Erythroblast (primary cell): ENCODE measurements at regions not wholly inside any gene's neighbourhood (a gene's known extent, or its start where the extent isn't known, plus 50 kb on each side); places are given as distances from the start of the nearest gene placed in this dataset.
A peak's percentile ranks its signal among the peaks of the same experiment; 100 is the strongest.
"Not testable (repeated sequence)": the region's sequence is repeated elsewhere in the genome, so short reads cannot be mapped to it uniquely, and the experiment has no call there.

Experiments used
- DNase-seq, 2 experiments: peaks; one replicate each; lab custom pipeline; 2025; lab: John Stamatoyannopoulos, UW
- GATA1 ChIP-seq: IDR thresholded peaks from 2 replicates; pipeline ENCODE4 v1.6.1; 2011; ENCODE audit warnings: low read depth, mild to moderate bottlenecking, control low read depth, low read length, moderate library complexity
- POLR2A ChIP-seq: IDR thresholded peaks from 2 replicates; pipeline ENCODE4 v1.6.1; 2011; ENCODE audit warnings: mild to moderate bottlenecking, low read length

- TF ChIP-seq GATA1 (no peak), POLR2A (no peak)
- no peak for DNase-seq
Observed at GRCh38 chr1:38740487-38740886, 119.1 kb downstream of the RRAGC start.

- DNase-seq: no peak
- TF ChIP-seq GATA1 (no peak), POLR2A (no peak)
Observed at GRCh38 chr1:38738207-38738606, 121.4 kb downstream of the RRAGC start.

- TF ChIP-seq GATA1 (no peak), POLR2A (no peak)
- DNase-seq: no peak
Observed at GRCh38 chr1:38736399-38736798, 123.2 kb downstream of the RRAGC start.

GRCh38 chr1:38735651-38736161 is 123.9 kb downstream of the RRAGC start:
- no peak for DNase-seq
- TF ChIP-seq GATA1: no peak
- TF ChIP-seq POLR2A: no peak

- TF ChIP-seq POLR2A: no peak
- TF ChIP-seq GATA1: no peak
- no peak for DNase-seq
Observed at GRCh38 chr1:38733761-38734160, 125.8 kb downstream of the RRAGC start.

- TF ChIP-seq POLR2A (no peak), GATA1 (no peak)
Observed at GRCh38 chr1:38730511-38731397, 128.8 kb downstream of the RRAGC start.

GRCh38 chr1:38728585-38728908 is 131.0 kb downstream of the RRAGC start:
- DNase-seq: no peak
- TF ChIP-seq POLR2A (no peak), GATA1 (no peak)

More at GRCh38 chr1:38730511-38731397, 128.8 kb downstream of the RRAGC start:
- no peak for DNase-seq

GRCh38 chr1:38727684-38728584 is 131.6 kb downstream of the RRAGC start:
- DNase-seq: no peak
- TF ChIP-seq POLR2A (no peak), GATA1 (no peak)

GRCh38 chr1:38725321-38725961 is 134.1 kb downstream of the RRAGC start:
- not testable (repeated sequence) for DNase-seq

GRCh38 chr1:38724160-38725131 is 135.1 kb downstream of the RRAGC start:
- DNase-seq: peak in 1 of 2 experiments; percentile 11
- TF ChIP-seq POLR2A (no peak), GATA1 (no peak)

GRCh38 chr1:38721816-38722215 is 137.8 kb downstream of the RRAGC start:
- no peak for TF ChIP-seq GATA1
- TF ChIP-seq POLR2A: no peak

GRCh38 chr1:38719880-38720279 is 139.7 kb downstream of the RRAGC start:
- no peak for TF ChIP-seq GATA1
- no peak for TF ChIP-seq POLR2A

More at GRCh38 chr1:38721816-38722215, 137.8 kb downstream of the RRAGC start:
- no peak for DNase-seq

More at GRCh38 chr1:38719880-38720279, 139.7 kb downstream of the RRAGC start:
- DNase-seq: no peak
